Thyroid gland (tissue), 4 donors: ENCODE measurements at regions not wholly inside any gene's neighbourhood (a gene's known extent, or its start where the extent isn't known, plus 50 kb on each side); places are given as distances from the start of the nearest gene placed in this dataset.

Experiments used
- DNase-seq, 2 donors: peaks; one replicate each; pipeline ENCODE4 v3.0.0-alpha.2; 2019
- H3K27ac ChIP-seq, 3 donors: fragments of 200-600 bp; sonication (generic); 1 replicate in 2 of 3; 2 replicates in 1 of 3; pipeline ENCODE4 v1.5.1; 2016 to 2019; ENCODE audit warnings: mild to moderate bottlenecking in 1 of 3, moderate library complexity in 1 of 3
- H3K27me3 ChIP-seq: fragments of 200-600 bp; sonication (generic); one replicate; pipeline ENCODE4 v1.5.1; 2019
- H3K36me3 ChIP-seq, 2 donors: fragments of 200-600 bp; sonication (generic); one replicate each; pipeline ENCODE4 v1.5.1; 2016 to 2019
- H3K4me1 ChIP-seq, 2 donors: fragments of 200-600 bp; sonication (generic); one replicate each; pipeline ENCODE4 v1.5.1; 2017 to 2019
- H3K4me3 ChIP-seq, 3 donors: fragments of 200-600 bp; sonication (generic); replicated peaks in 1 of 3; 1 replicate in 2 of 3; 2 replicates in 1 of 3; pipeline ENCODE4 v1.5.1; 2016; ENCODE audit warnings: mild to moderate bottlenecking in 1 of 3
- H3K9me3 ChIP-seq: fragments of 200-600 bp; sonication (generic); one replicate; pipeline ENCODE4 v1.5.1; 2017
- CTCF ChIP-seq, 6 experiments: fragments of 200-600 bp in 3 of 6; fragments of 450-650 bp in 3 of 6; sonication (generic) in 3 of 6; IDR thresholded peaks; one replicate each; pipeline ENCODE4 v1.5.1; 2016 to 2019; ENCODE audit warnings: antibody characterized with exemption in 6 of 6, mild to moderate bottlenecking in 2 of 6, inconsistent platforms in 1 of 6, moderate library complexity in 1 of 6
- POLR2A ChIP-seq, 2 donors: fragments of 450-650 bp; IDR thresholded peaks; one replicate each; pipeline ENCODE4 v1.6.1; 2017; ENCODE audit warnings: antibody characterized with exemption in 2 of 2, mild to moderate bottlenecking in 2 of 2, moderate library complexity in 1 of 2
- WGBS, 2 donors: methylation state at CpG; one replicate each; pipeline ENCODE4 v1.1.5; 2017; 5-methylcytosine and 5-hydroxymethylcytosine counted together
- intact Hi-C: fragments of 100-400 bp; cut with DNase I; formaldehyde crosslinking; loops from one replicate; pipeline ENCODE4 v1.15.1; 2023

GRCh38 chr9:7965063-7965462, 165.5 kb upstream of the DMAC1 start:
- TF ChIP-seq POLR2A (IDR thresholded peaks at IDR 0.05) (no peak), CTCF (IDR thresholded peaks at IDR 0.05) (no peak)
- DNase-seq, result no peak
- Histone ChIP-seq H3K4me1 (no peaks in the 10 kb centered on the region), H3K27ac (no peak overlapping the region), H3K9me3 (no peaks in the 10 kb centered on the region), H3K36me3 (no peaks in the 10 kb centered on the region), H3K27me3 (no peaks in the 10 kb centered on the region), H3K4me3 (no peak overlapping the region)
- WGBS, 2 donors, result 59 to 67% methylated on average over 3 of the region's 3 CpGs
- intact Hi-C loops, result no loop called here

- intact Hi-C loops, result no loop called here
- 83 to 84% methylated on average over 5 of the region's 5 CpGs for WGBS, 2 donors
Measured at GRCh38 chr9:7963026-7963425, 163.4 kb upstream of the DMAC1 start.

GRCh38 chr9:7961076-7961475, 161.5 kb upstream of the DMAC1 start:
- WGBS, 2 donors, result 76 to 79% methylated on average over 3 of the region's 3 CpGs
- Histone ChIP-seq H3K4me3 (no peak overlapping the region), H3K27ac (no peak overlapping the region), H3K9me3 (no peaks in the 10 kb centered on the region), H3K4me1 (no peaks in the 10 kb centered on the region), H3K27me3 (no peaks in the 10 kb centered on the region), H3K36me3 (no peaks in the 10 kb centered on the region)
- intact Hi-C loops, result no loop called here
- no peak for DNase-seq
- TF ChIP-seq CTCF (IDR thresholded peaks at IDR 0.05) (no peak), POLR2A (IDR thresholded peaks at IDR 0.05) (no peak)

More at GRCh38 chr9:7963026-7963425, 163.4 kb upstream of the DMAC1 start:
- no peak overlapping the region for H3K4me3 ChIP-seq
- H3K9me3 ChIP-seq, result no peaks in the 10 kb centered on the region
- no peak for TF ChIP-seq CTCF (IDR thresholded peaks at IDR 0.05)
- TF ChIP-seq POLR2A (IDR thresholded peaks at IDR 0.05), result no peak
- no peaks in the 10 kb centered on the region for H3K27me3 ChIP-seq
- no peak for DNase-seq
- no peaks in the 10 kb centered on the region for H3K36me3 ChIP-seq
- no peak overlapping the region for H3K27ac ChIP-seq
- no peaks in the 10 kb centered on the region for H3K4me1 ChIP-seq

- no peaks in the 10 kb centered on the region for H3K27me3 ChIP-seq
- no peaks in the 10 kb centered on the region for H3K9me3 ChIP-seq
- H3K27ac ChIP-seq, result no peak overlapping the region
- no peak for TF ChIP-seq CTCF (IDR thresholded peaks at IDR 0.05)
- no peak for TF ChIP-seq POLR2A (IDR thresholded peaks at IDR 0.05)
- no peak for DNase-seq
- no peaks in the 10 kb centered on the region for H3K36me3 ChIP-seq
- no peaks in the 10 kb centered on the region for H3K4me1 ChIP-seq
- WGBS, 2 donors, result 87 to 88% methylated on average over 4 of the region's 4 CpGs
- intact Hi-C loops, result no loop called here
- H3K4me3 ChIP-seq, result no peak overlapping the region
Measured at GRCh38 chr9:7960320-7961050, 160.9 kb upstream of the DMAC1 start.

GRCh38 chr9:7957803-7958202, 158.2 kb upstream of the DMAC1 start:
- intact Hi-C loops, result no loop called here
- no peak for DNase-seq
- WGBS, 2 donors, result 80 to 83% methylated on average over 2 of the region's 2 CpGs

More at GRCh38 chr9:7957803-7958202, 158.2 kb upstream of the DMAC1 start:
- H3K4me3 ChIP-seq, result no peak overlapping the region
- H3K27ac ChIP-seq, result no peak overlapping the region
- no peaks in the 10 kb centered on the region for H3K27me3 ChIP-seq
- no peaks in the 10 kb centered on the region for H3K9me3 ChIP-seq
- no peak for TF ChIP-seq POLR2A (IDR thresholded peaks at IDR 0.05)
- TF ChIP-seq CTCF (IDR thresholded peaks at IDR 0.05), result no peak
- no peaks in the 10 kb centered on the region for H3K36me3 ChIP-seq
- no peaks in the 10 kb centered on the region for H3K4me1 ChIP-seq
